ENCODE measurements at regions not wholly inside any gene's neighbourhood (a gene's known extent, or its start where the extent isn't known, plus 50 kb on each side); places are given as distances from the start of the nearest gene placed in this dataset.

- Mint-ChIP-seq H3K4me3 (ENCODE audit: unreplicated experiment) (no peak overlapping the region), H3K36me3 (ENCODE audit: low read depth, unreplicated experiment) (no peaks in the 10 kb centered on the region), H3K4me1 (ENCODE audit: low read depth, unreplicated experiment) (no peaks in the 10 kb centered on the region), H3K27ac (ENCODE audit: unreplicated experiment) (no peak overlapping the region), H3K9me3 (ENCODE audit: unreplicated experiment) (no peaks in the 10 kb centered on the region), H3K27me3 (ENCODE audit: low read depth, unreplicated experiment) (no peaks in the 10 kb centered on the region)
- Histone ChIP-seq H4K20me1 (ENCODE audit: insufficient read depth, low read length) (no peaks in the 10 kb centered on the region), H3K9me3 (ENCODE audit: insufficient read depth, low read depth, low read length) (no peaks in the 10 kb centered on the region), H2AFZ (ENCODE audit: low read depth, low read length) (no peak overlapping the region), H3K9ac (ENCODE audit: low read length) (no peak overlapping the region), H3K27me3 (ENCODE audit: insufficient read depth, low read length) (no peaks in the 10 kb centered on the region), H3K4me3 (ENCODE audit: insufficient read depth, low read depth, low read length) (no peak overlapping the region), H3K4me2 (ENCODE audit: low read length) (no peak overlapping the region), H3K4me1 (ENCODE audit: insufficient read depth, low read length) (no peaks in the 10 kb centered on the region), H3K36me3 (ENCODE audit: insufficient read depth, low read length) (no peaks in the 10 kb centered on the region), H3K27ac (ENCODE audit: low read depth, low read length) (no peak overlapping the region), H3K79me2 (ENCODE audit: insufficient read depth, low read length) (no peaks in the 10 kb centered on the region)
- no peak for DNase-seq (ENCODE audit: low read depth)
- no peak for FAIRE-seq
- TF ChIP-seq, protein P1, sequence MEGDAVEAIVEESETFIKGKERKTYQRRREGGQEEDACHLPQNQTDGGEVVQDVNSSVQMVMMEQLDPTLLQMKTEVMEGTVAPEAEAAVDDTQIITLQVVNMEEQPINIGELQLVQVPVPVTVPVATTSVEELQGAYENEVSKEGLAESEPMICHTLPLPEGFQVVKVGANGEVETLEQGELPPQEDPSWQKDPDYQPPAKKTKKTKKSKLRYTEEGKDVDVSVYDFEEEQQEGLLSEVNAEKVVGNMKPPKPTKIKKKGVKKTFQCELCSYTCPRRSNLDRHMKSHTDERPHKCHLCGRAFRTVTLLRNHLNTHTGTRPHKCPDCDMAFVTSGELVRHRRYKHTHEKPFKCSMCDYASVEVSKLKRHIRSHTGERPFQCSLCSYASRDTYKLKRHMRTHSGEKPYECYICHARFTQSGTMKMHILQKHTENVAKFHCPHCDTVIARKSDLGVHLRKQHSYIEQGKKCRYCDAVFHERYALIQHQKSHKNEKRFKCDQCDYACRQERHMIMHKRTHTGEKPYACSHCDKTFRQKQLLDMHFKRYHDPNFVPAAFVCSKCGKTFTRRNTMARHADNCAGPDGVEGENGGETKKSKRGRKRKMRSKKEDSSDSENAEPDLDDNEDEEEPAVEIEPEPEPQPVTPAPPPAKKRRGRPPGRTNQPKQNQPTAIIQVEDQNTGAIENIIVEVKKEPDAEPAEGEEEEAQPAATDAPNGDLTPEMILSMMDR (IDR thresholded peaks at IDR 0.05; ENCODE audit: insufficient read depth, low read depth, low read length) = no peak
- TF ChIP-seq EZH2 (IDR thresholded peaks at IDR 0.05; ENCODE audit: insufficient read depth, low read length) = no peak
Measured at GRCh38 chr10:56104923-56105322, 256.1 kb downstream of the ZWINT start.

DNA sequence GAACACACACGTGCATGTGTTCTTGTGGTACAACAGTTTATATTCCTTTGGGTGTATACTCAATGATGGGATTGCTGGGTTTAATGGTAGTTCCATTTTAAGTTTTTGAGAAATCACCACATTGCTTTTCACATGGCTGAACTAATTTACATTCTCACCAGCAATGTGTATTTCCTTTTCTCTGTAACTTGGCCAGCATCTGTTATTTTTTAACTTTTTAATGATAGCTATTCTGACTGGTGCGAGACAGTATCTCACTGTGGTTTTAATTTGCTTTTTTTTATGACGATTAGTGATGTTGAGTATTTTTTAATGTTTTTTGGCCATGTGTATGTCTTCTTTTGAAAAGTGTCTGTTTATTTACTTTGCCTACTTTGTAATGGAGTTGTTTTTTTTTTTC lies 256.6 kb downstream of the ZWINT start:
- H3K4me1 Mint-ChIP-seq (ENCODE audit: low read depth, unreplicated experiment) = no peaks in the 10 kb centered on the region
- H3K27me3 Mint-ChIP-seq (ENCODE audit: low read depth, unreplicated experiment) = no peaks in the 10 kb centered on the region
- H3K9me3 ChIP-seq (ENCODE audit: insufficient read depth, low read depth, low read length) = no peaks in the 10 kb centered on the region
- no peak for DNase-seq (ENCODE audit: low read depth)
- no peak for TF ChIP-seq EZH2 (IDR thresholded peaks at IDR 0.05; ENCODE audit: insufficient read depth, low read length)
- H3K9me3 Mint-ChIP-seq (ENCODE audit: unreplicated experiment) = no peaks in the 10 kb centered on the region
- H3K79me2 ChIP-seq (ENCODE audit: insufficient read depth, low read length) = no peaks in the 10 kb centered on the region
- no peaks in the 10 kb centered on the region for H3K36me3 ChIP-seq (ENCODE audit: insufficient read depth, low read length)
- no peak overlapping the region for H3K4me2 ChIP-seq (ENCODE audit: low read length)
- no peaks in the 10 kb centered on the region for H3K36me3 Mint-ChIP-seq (ENCODE audit: low read depth, unreplicated experiment)
- H3K27me3 ChIP-seq (ENCODE audit: insufficient read depth, low read length) = no peaks in the 10 kb centered on the region
- no peak overlapping the region for H2AFZ ChIP-seq (ENCODE audit: low read depth, low read length)
- no peak overlapping the region for H3K4me3 Mint-ChIP-seq (ENCODE audit: unreplicated experiment)
- no peak overlapping the region for H3K27ac ChIP-seq (ENCODE audit: low read depth, low read length)
- FAIRE-seq = no peak
- H3K27ac Mint-ChIP-seq (ENCODE audit: unreplicated experiment) = no peak overlapping the region
- no peaks in the 10 kb centered on the region for H3K4me1 ChIP-seq (ENCODE audit: insufficient read depth, low read length)
- H3K9ac ChIP-seq (ENCODE audit: low read length) = no peak overlapping the region
- H4K20me1 ChIP-seq (ENCODE audit: insufficient read depth, low read length) = no peaks in the 10 kb centered on the region
- H3K4me3 ChIP-seq (ENCODE audit: insufficient read depth, low read depth, low read length) = no peak overlapping the region

DNA sequence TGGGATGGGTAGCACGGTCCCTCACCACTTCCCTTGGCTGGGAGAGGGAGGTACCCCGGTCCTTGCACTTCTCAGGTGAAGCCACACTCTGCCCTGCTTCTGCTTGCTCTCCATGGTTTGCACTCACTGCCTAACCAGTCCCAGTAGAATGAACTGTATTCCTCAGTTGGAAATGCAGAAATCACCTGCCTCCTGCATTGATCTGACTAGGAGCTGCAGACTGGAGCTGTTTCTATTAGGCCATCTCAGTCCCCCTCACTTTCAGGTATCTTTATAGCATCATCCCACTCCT lies 264.9 kb downstream of the ZWINT start:
- Mint-ChIP-seq H3K9me3 (ENCODE audit: unreplicated experiment) (no peaks in the 10 kb centered on the region), H3K27ac (ENCODE audit: unreplicated experiment) (no peak overlapping the region), H3K4me1 (ENCODE audit: low read depth, unreplicated experiment) (no peaks in the 10 kb centered on the region), H3K36me3 (ENCODE audit: low read depth, unreplicated experiment) (no peaks in the 10 kb centered on the region), H3K4me3 (ENCODE audit: unreplicated experiment) (no peak overlapping the region), H3K27me3 (ENCODE audit: low read depth, unreplicated experiment) (no peaks in the 10 kb centered on the region)
- Histone ChIP-seq H3K79me2 (ENCODE audit: insufficient read depth, low read length) (no peaks in the 10 kb centered on the region), H3K4me1 (ENCODE audit: insufficient read depth, low read length) (no peaks in the 10 kb centered on the region), H3K27ac (ENCODE audit: low read depth, low read length) (no peak overlapping the region), H3K27me3 (ENCODE audit: insufficient read depth, low read length) (no peaks in the 10 kb centered on the region), H4K20me1 (ENCODE audit: insufficient read depth, low read length) (no peaks in the 10 kb centered on the region), H3K4me2 (ENCODE audit: low read length) (no peak overlapping the region), H3K4me3 (ENCODE audit: insufficient read depth, low read depth, low read length) (no peak overlapping the region), H3K9ac (ENCODE audit: low read length) (no peak overlapping the region), H3K36me3 (ENCODE audit: insufficient read depth, low read length) (no peaks in the 10 kb centered on the region), H2AFZ (ENCODE audit: low read depth, low read length) (no peak overlapping the region), H3K9me3 (ENCODE audit: insufficient read depth, low read depth, low read length) (peaks cover 5% of the 10 kb centered on the region)
- TF ChIP-seq EZH2 (IDR thresholded peaks at IDR 0.05; ENCODE audit: insufficient read depth, low read length) = no peak
- TF ChIP-seq, protein P1 (IDR thresholded peaks at IDR 0.05; ENCODE audit: insufficient read depth, low read depth, low read length) = no peak
- FAIRE-seq (no peak), DNase-seq (ENCODE audit: low read depth) (no peak)

All from astrocyte (in vitro differentiated cells and primary cell).